22Rv1 (cell line): ENCODE measurements at regions not wholly inside any gene's neighbourhood (a gene's known extent, or its start where the extent isn't known, plus 50 kb on each side); places are given as distances from the start of the nearest gene placed in this dataset.

Source experiments
- ZFX ChIP-seq: fragments of 450-650 bp; IDR thresholded peaks from 2 replicates; pipeline ENCODE4 v1.6.1; 2017; ENCODE audit warnings: antibody characterized with exemption, borderline replicate concordance
- TF ChIP-seq, protein P1 (sequence below): fragments of 450-650 bp; IDR thresholded peaks from 2 replicates; pipeline ENCODE4 v1.5.1; 2017; ENCODE audit warnings: mild to moderate bottlenecking

DNA sequence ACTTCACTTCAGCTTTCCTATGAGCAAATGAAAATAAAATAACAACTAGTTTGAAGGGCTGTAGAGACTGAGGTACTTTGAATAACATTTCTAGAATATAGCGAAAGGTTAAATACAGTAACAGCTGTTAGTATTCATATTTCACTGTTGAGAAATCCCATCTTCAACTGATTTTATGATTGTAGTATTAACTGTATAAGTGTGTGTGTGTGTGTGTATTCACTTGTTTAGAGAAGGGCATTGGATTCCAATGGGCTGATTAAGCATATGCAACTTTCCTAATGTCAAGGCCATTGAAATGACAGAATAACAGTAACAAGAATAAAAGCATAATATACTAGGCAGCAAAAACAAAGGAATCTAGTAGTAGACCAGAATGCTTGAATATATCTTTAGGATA is 957.5 kb upstream of the EPHA7 start:
- TF ChIP-seq, protein P1, sequence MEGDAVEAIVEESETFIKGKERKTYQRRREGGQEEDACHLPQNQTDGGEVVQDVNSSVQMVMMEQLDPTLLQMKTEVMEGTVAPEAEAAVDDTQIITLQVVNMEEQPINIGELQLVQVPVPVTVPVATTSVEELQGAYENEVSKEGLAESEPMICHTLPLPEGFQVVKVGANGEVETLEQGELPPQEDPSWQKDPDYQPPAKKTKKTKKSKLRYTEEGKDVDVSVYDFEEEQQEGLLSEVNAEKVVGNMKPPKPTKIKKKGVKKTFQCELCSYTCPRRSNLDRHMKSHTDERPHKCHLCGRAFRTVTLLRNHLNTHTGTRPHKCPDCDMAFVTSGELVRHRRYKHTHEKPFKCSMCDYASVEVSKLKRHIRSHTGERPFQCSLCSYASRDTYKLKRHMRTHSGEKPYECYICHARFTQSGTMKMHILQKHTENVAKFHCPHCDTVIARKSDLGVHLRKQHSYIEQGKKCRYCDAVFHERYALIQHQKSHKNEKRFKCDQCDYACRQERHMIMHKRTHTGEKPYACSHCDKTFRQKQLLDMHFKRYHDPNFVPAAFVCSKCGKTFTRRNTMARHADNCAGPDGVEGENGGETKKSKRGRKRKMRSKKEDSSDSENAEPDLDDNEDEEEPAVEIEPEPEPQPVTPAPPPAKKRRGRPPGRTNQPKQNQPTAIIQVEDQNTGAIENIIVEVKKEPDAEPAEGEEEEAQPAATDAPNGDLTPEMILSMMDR = no peak
- TF ChIP-seq ZFX = no peak
